NCI-H82 treated with DMSO at 0.1 percent for 48 hours (cell line): ENCODE measurements at regions not wholly inside any gene's neighbourhood (a gene's known extent, or its start where the extent isn't known, plus 50 kb on each side); places are given as distances from the start of the nearest gene placed in this dataset.
"Not testable (repeated sequence)": the region's sequence is repeated elsewhere in the genome, so short reads cannot be mapped to it uniquely, and the experiment has no call there.

ENCODE experiments used
- DNase-seq: peaks from one replicate; lab custom pipeline; 2025; ENCODE audit not compliant: unreplicated experiment; lab: John Stamatoyannopoulos, UW

- no peak for DNase-seq
These were observed 609.3 kb upstream of the ADGRB3 start for GRCh38 chr6:68025764-68026163.

GRCh38 chr6:68024570-68025269 is 610.4 kb upstream of the ADGRB3 start:
- DNase-seq, result no peak

- DNase-seq, result not testable (repeated sequence)
These were observed 612.1 kb upstream of the ADGRB3 start for GRCh38 chr6:68022968-68023367.

- DNase-seq, result no peak
These were observed 621.1 kb upstream of the ADGRB3 start for GRCh38 chr6:68013780-68014515.

- no peak for DNase-seq
These were observed 622.3 kb upstream of the ADGRB3 start for GRCh38 chr6:68012822-68013221.

GRCh38 chr6:68010936-68011335 is 624.1 kb upstream of the ADGRB3 start:
- DNase-seq, result no peak

- DNase-seq, result no peak
These were observed 626.6 kb upstream of the ADGRB3 start for GRCh38 chr6:68008445-68008844.

GRCh38 chr6:68007717-68008116 is 627.4 kb upstream of the ADGRB3 start:
- DNase-seq, result no peak

GRCh38 chr6:67986694-67987232 is 648.3 kb upstream of the ADGRB3 start:
- no peak for DNase-seq

- no peak for DNase-seq
These were observed 658.6 kb upstream of the ADGRB3 start for GRCh38 chr6:67976486-67976885.

- DNase-seq, result no peak
These were observed 660.2 kb upstream of the ADGRB3 start for GRCh38 chr6:67974931-67975330.

- no peak for DNase-seq
These were observed 663.3 kb upstream of the ADGRB3 start for GRCh38 chr6:67971812-67972211.

- no peak for DNase-seq
These were observed 668.3 kb upstream of the ADGRB3 start for GRCh38 chr6:67966830-67967229.

- no peak for DNase-seq
These were observed 678.7 kb upstream of the ADGRB3 start for GRCh38 chr6:67956352-67956751.

GRCh38 chr6:67952948-67953347 is 682.1 kb upstream of the ADGRB3 start:
- no peak for DNase-seq

- no peak for DNase-seq
These were observed 683.0 kb upstream of the ADGRB3 start for GRCh38 chr6:67952121-67952520.

GRCh38 chr6:67947762-67948161 is 687.3 kb upstream of the ADGRB3 start:
- not testable (repeated sequence) for DNase-seq

- DNase-seq, result no peak
These were observed 699.1 kb upstream of the ADGRB3 start for GRCh38 chr6:67935976-67936477.

- DNase-seq, result no peak
These were observed 701.8 kb upstream of the ADGRB3 start for GRCh38 chr6:67933278-67933677.

GRCh38 chr6:67922588-67922987 is 712.5 kb upstream of the ADGRB3 start:
- DNase-seq, result not testable (repeated sequence)

GRCh38 chr6:67920040-67920439 is 715.0 kb upstream of the ADGRB3 start:
- not testable (repeated sequence) for DNase-seq

GRCh38 chr6:67916399-67916798 is 718.7 kb upstream of the ADGRB3 start:
- DNase-seq, result no peak
